SH-SY5Y (cell line): ENCODE measurements at regions not wholly inside any gene's neighbourhood (a gene's known extent, or its start where the extent isn't known, plus 50 kb on each side); places are given as distances from the start of the nearest gene placed in this dataset.

Experiments used
- GATA2 ChIP-seq: IDR thresholded peaks from 2 replicates; pipeline ENCODE4 v1.6.1; 2011; ENCODE audit warnings: mild to moderate bottlenecking, low read depth, low read length
- GATA3 ChIP-seq: IDR thresholded peaks from 2 replicates; pipeline ENCODE4 v1.6.1; 2011; ENCODE audit warnings: low read depth, mild to moderate bottlenecking, low read length, moderate library complexity

DNA sequence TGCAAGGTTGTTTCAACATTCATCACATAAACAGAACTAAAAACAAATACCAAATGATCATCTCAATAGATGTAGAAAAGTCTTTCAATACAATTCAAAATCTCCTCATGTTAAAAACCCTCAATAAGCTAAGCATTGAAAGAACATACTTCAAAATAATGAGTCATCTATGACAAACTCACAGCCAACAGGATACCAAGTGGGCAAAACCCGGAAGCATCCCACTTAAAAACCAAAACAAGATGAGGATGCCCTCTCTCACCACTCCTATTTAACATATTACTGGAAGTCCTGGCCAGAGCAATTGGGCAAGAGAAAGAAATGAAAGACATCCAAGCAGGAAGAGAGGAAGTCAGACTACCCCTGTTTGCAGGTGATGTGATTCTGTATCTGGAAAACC, 992.2 kb upstream of the PIK3C3 start:
- TF ChIP-seq GATA3, result no peak
- TF ChIP-seq GATA2, result no peak

GRCh38 chr18:40957533-40958070, 997.4 kb upstream of the PIK3C3 start:
- TF ChIP-seq GATA2 (no peak), GATA3 (no peak)

DNA sequence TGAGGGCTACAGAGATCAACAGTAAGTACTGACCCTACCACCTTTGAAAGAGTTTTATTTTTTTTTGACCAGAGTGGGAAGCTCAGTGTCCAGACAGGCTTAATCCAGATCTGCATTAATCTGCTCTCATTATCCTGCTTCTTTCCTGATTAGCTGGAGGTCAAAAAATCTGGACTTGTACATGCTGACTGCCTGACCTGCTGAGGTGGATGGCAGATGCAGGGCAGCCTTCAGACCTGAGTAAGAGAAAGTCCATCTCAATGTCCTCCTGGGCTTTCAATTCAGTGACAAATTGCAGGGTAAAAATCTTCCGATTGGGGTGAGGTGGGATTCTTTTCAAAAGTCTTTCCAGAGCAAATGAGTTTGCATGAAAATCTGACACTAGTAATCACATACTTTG, 998.8 kb upstream of the PIK3C3 start:
- TF ChIP-seq GATA3 (no peak), GATA2 (no peak)

DNA sequence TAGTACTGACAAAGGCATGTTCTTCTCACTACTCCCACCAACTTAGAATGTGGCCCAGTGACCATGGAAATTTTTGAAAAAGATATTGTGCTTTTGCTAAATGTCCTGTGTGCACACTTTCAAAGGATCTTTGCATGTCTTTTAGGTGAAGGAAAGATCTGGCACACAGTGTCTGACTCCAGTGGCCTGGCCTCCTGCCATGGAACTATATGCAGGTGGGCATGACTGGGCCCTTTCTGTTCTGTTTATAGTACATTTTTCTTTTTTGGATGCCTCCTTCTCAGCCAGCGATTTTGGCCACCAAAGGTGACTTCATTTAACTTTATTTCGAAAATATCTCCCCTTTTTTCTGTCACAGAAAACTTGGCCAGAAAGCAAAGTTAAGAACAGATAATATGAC, 999.7 kb upstream of the PIK3C3 start:
- TF ChIP-seq GATA3 (no peak), GATA2 (no peak)

DNA sequence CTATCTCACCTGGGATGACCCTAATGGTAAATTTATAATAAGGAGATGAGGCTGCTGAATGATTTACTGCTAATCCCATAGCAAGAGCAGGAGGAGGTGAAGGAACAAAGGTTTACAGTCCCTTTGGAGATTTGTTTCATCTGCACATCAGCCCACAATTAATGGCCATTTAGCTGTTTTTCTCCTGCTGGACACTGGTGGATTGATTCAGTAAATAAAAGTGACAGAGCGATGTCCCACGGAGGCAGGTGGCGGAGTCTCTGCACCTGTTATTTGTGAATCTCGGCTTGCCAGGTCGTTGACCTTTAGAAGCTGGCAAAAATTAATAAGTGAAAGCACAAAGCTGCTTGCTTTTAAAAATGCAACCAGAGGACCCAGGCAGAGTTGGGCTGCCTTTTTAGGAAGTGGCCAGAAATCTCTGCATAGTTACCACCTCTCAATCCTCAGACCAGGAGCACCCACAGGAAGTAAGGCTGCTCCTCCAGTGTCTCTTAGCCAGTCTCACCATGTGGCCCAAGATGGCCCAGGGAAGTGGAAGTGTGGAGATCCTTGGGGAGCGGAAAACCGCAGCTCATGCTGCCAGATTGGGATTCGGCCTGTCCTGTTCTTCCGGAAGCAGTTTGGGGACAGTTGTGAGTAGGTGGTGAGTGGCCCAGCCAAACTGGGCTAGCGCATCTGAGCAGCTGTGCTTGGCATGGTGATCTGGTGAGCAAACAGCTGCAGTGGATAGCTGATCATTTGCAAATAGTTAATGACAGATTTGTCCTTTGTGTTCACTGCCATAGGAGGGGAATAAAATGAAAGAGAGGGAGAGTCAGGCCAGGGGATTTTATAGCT, 1005.7 kb upstream of the PIK3C3 start:
- TF ChIP-seq GATA2, result no peak
- no peak for TF ChIP-seq GATA3

DNA sequence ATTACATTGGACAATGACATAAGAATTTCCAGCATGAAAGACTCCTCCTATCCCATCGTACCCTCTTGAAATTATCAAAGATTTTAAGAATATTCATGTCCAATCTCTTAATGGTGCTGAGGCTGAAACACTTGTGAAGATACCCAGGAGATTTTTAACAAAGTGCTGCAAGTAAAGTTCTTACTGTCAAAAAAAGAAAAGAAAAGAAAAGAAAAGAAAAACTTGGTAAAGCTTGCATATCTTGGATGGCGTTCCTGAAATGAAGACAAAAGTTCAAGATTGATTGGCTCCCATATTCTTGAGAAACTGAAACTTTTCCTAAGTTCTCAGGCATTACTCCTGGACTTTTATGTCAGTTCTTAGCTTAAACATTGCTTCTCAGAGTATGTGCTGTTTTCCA, 1010.5 kb upstream of the PIK3C3 start:
- TF ChIP-seq GATA2, result no peak
- no peak for TF ChIP-seq GATA3

GRCh38 chr18:40939656-40940515, 1015.1 kb upstream of the PIK3C3 start:
- no peak for TF ChIP-seq GATA3
- TF ChIP-seq GATA2, result no peak

DNA sequence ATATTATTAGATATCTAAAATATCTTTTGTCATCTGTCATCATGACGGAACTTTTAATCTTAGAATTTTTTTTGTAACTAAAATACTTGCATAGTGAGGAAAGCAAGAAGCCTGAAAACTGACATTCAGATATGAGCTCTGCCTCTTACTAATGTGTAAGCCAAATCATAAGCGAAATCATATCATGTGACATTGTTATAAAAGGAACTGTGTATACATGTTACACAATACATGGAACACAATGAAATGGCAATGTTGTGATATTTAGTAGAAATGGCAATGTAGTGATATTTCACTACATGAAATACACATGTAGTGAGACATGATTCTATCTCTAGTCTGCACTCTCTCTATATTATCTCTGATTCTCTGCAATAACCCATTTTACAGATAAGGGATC, 1016.4 kb upstream of the PIK3C3 start:
- no peak for TF ChIP-seq GATA3
- TF ChIP-seq GATA2, result no peak

GRCh38 chr18:40937386-40937785, 1017.6 kb upstream of the PIK3C3 start:
- TF ChIP-seq GATA3 (no peak), GATA2 (no peak)

DNA sequence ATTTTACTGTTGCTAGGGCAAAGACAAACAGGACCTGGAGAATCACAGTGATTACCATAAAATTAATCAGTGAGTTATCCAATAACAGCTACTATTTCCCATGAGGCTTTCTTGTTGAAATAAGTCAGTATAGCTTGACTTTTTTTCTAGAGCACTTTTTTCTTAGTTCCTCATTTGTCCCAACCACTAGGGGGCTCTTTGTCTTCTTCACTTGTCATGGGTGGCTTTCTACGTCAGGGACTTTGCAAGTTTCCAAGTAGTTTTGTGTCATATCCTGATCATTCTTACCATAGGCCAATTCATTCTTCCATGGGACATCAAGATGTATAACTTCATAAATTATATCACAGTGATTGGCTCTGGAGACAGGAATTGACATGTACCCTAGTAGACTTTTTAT, 1019.6 kb upstream of the PIK3C3 start:
- no peak for TF ChIP-seq GATA3

GRCh38 chr18:40932862-40933261, 1022.2 kb upstream of the PIK3C3 start:
- TF ChIP-seq GATA2, result no peak
- TF ChIP-seq GATA3, result no peak

- TF ChIP-seq GATA3 (no peak), GATA2 (no peak)
Observed at GRCh38 chr18:40930211-40930882, 1024.7 kb upstream of the PIK3C3 start.

GRCh38 chr18:40929399-40929798, 1025.6 kb upstream of the PIK3C3 start:
- TF ChIP-seq GATA3 (0 out of 2 replicates have a peak, but pooled peaks have one; percentile 44), GATA2 (peak; percentile 64)

- TF ChIP-seq GATA2 (peak; percentile 87), GATA3 (peak; percentile 100)
Observed at GRCh38 chr18:40926679-40927078, 1028.4 kb upstream of the PIK3C3 start.
